ENCODE measurements at regions not wholly inside any gene's neighbourhood (a gene's known extent, or its start where the extent isn't known, plus 50 kb on each side); places are given as distances from the start of the nearest gene placed in this dataset.
A peak's percentile ranks its signal among the peaks of the same experiment; 100 is the strongest.

GRCh38 chr5:68432682-68433081 is 217.1 kb downstream of the PIK3R1 start:
- ATAC-seq: no peak
- Histone ChIP-seq H3K9me3 (no peaks in the 10 kb centered on the region), H3K4me1 (no peaks in the 10 kb centered on the region), H3K27me3 (no peaks in the 10 kb centered on the region), H3K36me3 (replicated peaks in 1 of 2; ENCODE audit: insufficient read depth in 1 of 2, low read depth in 2 of 2) (no peaks in the 10 kb centered on the region), H3K4me3 (no peak overlapping the region), H3K27ac (no peak overlapping the region)
- 64 to 75% methylated on average over 7 of the region's 7 CpGs for WGBS, 2 donors
- intact Hi-C loops (cut with DNase I): no loop called here
- DNase-seq: no peak
- TF ChIP-seq POLR2A (IDR thresholded peaks at IDR 0.05): no peak
- TF ChIP-seq, protein P1, sequence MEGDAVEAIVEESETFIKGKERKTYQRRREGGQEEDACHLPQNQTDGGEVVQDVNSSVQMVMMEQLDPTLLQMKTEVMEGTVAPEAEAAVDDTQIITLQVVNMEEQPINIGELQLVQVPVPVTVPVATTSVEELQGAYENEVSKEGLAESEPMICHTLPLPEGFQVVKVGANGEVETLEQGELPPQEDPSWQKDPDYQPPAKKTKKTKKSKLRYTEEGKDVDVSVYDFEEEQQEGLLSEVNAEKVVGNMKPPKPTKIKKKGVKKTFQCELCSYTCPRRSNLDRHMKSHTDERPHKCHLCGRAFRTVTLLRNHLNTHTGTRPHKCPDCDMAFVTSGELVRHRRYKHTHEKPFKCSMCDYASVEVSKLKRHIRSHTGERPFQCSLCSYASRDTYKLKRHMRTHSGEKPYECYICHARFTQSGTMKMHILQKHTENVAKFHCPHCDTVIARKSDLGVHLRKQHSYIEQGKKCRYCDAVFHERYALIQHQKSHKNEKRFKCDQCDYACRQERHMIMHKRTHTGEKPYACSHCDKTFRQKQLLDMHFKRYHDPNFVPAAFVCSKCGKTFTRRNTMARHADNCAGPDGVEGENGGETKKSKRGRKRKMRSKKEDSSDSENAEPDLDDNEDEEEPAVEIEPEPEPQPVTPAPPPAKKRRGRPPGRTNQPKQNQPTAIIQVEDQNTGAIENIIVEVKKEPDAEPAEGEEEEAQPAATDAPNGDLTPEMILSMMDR (IDR thresholded peaks at IDR 0.05): no peak

DNA sequence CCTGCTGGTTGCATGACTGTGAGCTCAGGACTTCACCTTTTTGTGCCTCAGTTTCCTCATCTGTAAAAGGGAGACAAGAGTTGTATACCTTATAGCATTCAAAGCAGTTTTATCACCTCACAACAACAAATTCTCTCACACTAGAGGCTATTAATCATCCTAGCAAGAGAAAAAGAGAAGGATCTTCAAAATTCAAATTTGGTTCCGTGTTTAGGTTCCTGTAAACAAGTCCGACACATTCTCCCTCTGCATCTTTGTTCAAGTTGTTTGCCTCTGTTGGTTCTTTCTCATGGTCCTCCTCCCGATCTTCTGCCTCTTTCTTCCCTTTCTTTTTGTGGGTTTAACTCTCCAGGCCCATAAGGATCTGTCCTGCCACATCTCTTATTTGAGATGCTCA is 218.0 kb downstream of the PIK3R1 start:
- H3K9me3 ChIP-seq: no peaks in the 10 kb centered on the region
- H3K4me3 ChIP-seq: no peak overlapping the region
- no peak for TF ChIP-seq POLR2A (IDR thresholded peaks at IDR 0.05)
- ATAC-seq (no peak), DNase-seq (no peak)
- peak overlapping the region in 2 of 4 donors; percentile 56 to 73 for H3K27ac ChIP-seq
- no peaks in the 10 kb centered on the region for H3K36me3 ChIP-seq (replicated peaks in 1 of 2; ENCODE audit: insufficient read depth in 1 of 2, low read depth in 2 of 2)
- no peaks in the 10 kb centered on the region for H3K4me1 ChIP-seq
- 71 to 79% methylated on average over 3 of the region's 3 CpGs for WGBS, 2 donors
- intact Hi-C loops (cut with DNase I): no loop called here
- H3K27me3 ChIP-seq: no peaks in the 10 kb centered on the region

- Histone ChIP-seq H3K27ac (peak overlapping the region in 2 of 4 donors; percentile 56 to 73), H3K4me3 (no peak overlapping the region), H3K36me3 (replicated peaks in 1 of 2; ENCODE audit: insufficient read depth in 1 of 2, low read depth in 2 of 2) (no peaks in the 10 kb centered on the region), H3K27me3 (no peaks in the 10 kb centered on the region), H3K4me1 (no peaks in the 10 kb centered on the region), H3K9me3 (no peaks in the 10 kb centered on the region)
- peak; percentile 49 to 84 (median 57) for DNase-seq
- TF ChIP-seq, protein P1 (IDR thresholded peaks at IDR 0.05): no peak
- TF ChIP-seq POLR2A (IDR thresholded peaks at IDR 0.05): peak in 1 of 3 donors; percentile 22
- WGBS, 2 donors: 64 to 72% methylated on average over 27 of the region's 27 CpGs
- peak; percentile 83 for ATAC-seq
- intact Hi-C loops (cut with DNase I): no loop called here
Measured at GRCh38 chr5:68433923-68434879, 218.6 kb downstream of the PIK3R1 start.

DNA sequence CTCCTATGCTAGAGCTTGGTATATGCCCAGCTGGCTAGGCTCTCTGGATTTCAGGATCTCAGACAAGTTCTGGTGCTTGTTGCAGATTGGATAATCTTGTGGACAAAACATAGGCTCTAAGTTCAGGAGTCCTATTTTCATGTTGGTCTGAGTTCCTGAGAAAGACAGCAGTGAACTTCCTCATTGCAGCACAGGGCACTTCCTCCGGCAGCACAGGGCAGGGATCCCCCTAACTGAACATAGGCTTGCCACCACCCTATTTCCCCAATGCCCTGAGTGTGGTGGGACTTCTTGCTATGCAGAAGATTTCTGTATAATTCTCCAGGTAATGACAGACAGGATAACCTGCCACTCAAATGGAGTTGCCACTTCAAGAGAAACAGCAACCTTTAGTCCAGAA is 220.1 kb downstream of the PIK3R1 start:
- WGBS, 2 donors: 90 to 100% methylated on average over 1 of the region's 1 CpG
- no peaks in the 10 kb centered on the region for H3K4me1 ChIP-seq
- peak in 1 of 4 donors; percentile 36 for DNase-seq
- intact Hi-C loops (cut with DNase I): no loop called here
- no peaks in the 10 kb centered on the region for H3K27me3 ChIP-seq
- no peak overlapping the region for H3K4me3 ChIP-seq
- no peak for ATAC-seq
- H3K9me3 ChIP-seq: no peaks in the 10 kb centered on the region
- H3K36me3 ChIP-seq (replicated peaks in 1 of 2; ENCODE audit: insufficient read depth in 1 of 2, low read depth in 2 of 2): no peaks in the 10 kb centered on the region
- no peak overlapping the region for H3K27ac ChIP-seq
- TF ChIP-seq, protein P1 (IDR thresholded peaks at IDR 0.05): no peak
- no peak for TF ChIP-seq POLR2A (IDR thresholded peaks at IDR 0.05)

DNA sequence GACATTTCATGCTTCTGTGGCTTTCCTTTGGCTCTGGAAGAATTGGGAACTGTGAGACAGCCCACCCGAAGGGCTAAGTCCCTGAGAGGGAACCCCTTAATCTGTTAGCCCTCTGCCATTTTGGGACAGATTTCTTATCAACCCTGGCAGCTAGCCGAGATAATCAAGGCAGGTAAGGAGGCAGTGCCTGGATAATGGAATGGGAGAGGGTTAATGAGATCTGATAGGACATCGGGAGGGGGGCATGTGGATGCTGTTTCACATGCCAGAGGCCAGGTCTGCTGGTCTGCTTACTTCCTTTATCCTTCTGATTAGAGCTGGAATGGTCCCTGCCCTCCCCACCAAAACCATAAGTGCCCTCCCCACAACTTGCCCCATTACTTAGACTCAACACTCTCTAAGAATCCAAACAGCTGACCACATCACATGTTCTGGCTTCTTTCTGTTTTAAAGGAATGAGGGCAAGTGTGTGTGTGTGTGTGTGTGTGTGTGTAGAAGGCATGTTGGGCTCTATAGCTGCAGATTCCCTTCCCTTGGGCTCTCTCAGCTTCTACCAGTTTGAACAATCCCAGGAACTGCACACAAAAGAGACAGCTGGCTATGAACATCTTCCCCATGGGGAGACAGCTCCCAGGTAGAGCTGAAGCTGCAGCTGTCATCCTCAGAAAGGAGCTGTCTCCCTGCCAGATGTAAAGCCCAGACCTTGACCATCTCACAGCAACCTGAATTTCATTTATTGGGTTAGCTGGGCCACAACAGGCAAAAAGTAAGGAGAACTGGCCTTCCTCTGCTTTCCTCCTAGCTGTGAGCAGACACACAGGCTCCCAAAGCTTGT is 221.3 kb downstream of the PIK3R1 start:
- ATAC-seq: no peak
- Histone ChIP-seq H3K4me1 (no peaks in the 10 kb centered on the region), H3K4me3 (no peak overlapping the region), H3K27me3 (no peaks in the 10 kb centered on the region), H3K36me3 (replicated peaks in 1 of 2; ENCODE audit: insufficient read depth in 1 of 2, low read depth in 2 of 2) (no peaks in the 10 kb centered on the region), H3K9me3 (no peaks in the 10 kb centered on the region), H3K27ac (no peak overlapping the region)
- no peak for DNase-seq
- no peak for TF ChIP-seq POLR2A (IDR thresholded peaks at IDR 0.05)
- TF ChIP-seq, protein P1 (IDR thresholded peaks at IDR 0.05): no peak
- intact Hi-C loops (cut with DNase I): no loop called here
- WGBS, 2 donors: 58 to 66% methylated on average over 3 of the region's 3 CpGs
